Mesendoderm (in vitro differentiated cells): ENCODE measurements at regions not wholly inside any gene's neighbourhood (a gene's known extent, or its start where the extent isn't known, plus 50 kb on each side); places are given as distances from the start of the nearest gene placed in this dataset.
A peak's percentile ranks its signal among the peaks of the same experiment; 100 is the strongest.
"Not testable (repeated sequence)": the region's sequence is repeated elsewhere in the genome, so short reads cannot be mapped to it uniquely, and the experiment has no call there.

Source experiments
- DNase-seq: peaks from one replicate; pipeline ENCODE4 v3.0.0; 2013
- H2AK5ac ChIP-seq: 2 replicates; pipeline ENCODE4 v1.6.1; 2013; ENCODE audit warnings: low read length, inconsistent platforms
- H2BK120ac ChIP-seq: 2 replicates; pipeline ENCODE4 v1.6.1; 2013; ENCODE audit warnings: low read depth, mild to moderate bottlenecking, low read length, moderate library complexity, mixed read lengths
- H2BK15ac ChIP-seq: replicated peaks from 2 replicates; pipeline ENCODE4 v1.6.1; 2013; ENCODE audit warnings: low read depth, mild to moderate bottlenecking, moderate library complexity
- H2BK5ac ChIP-seq: 2 replicates; pipeline ENCODE4 v1.6.1; 2013; ENCODE audit warnings: low read length, inconsistent platforms
- H3K18ac ChIP-seq: 2 replicates; pipeline ENCODE4 v1.6.1; 2013; ENCODE audit warnings: mild to moderate bottlenecking, low read length, mixed read lengths
- H3K23ac ChIP-seq: one replicate; pipeline ENCODE4 v1.6.1; 2013; ENCODE audit warnings: low read length
- H3K27ac ChIP-seq: 2 replicates; pipeline ENCODE4 v1.5.1; 2013; ENCODE audit warnings: low read depth, mild to moderate bottlenecking, inconsistent platforms, low read length, moderate library complexity
- H3K27me3 ChIP-seq: 2 replicates; pipeline ENCODE4 v1.6.1; 2013; ENCODE audit warnings: low read length, control low read depth, mild to moderate bottlenecking, inconsistent platforms; ENCODE audit not compliant: insufficient read depth, poor library complexity
- H3K36me3 ChIP-seq: 2 replicates; pipeline ENCODE4 v1.6.1; 2013; ENCODE audit warnings: low read length, inconsistent platforms; ENCODE audit not compliant: control insufficient read depth, insufficient read depth
- H3K4ac ChIP-seq: one replicate; pipeline ENCODE4 v1.6.1; 2013; ENCODE audit warnings: low read depth, mild to moderate bottlenecking, low read length, moderate library complexity
- H3K4me1 ChIP-seq: 2 replicates; pipeline ENCODE4 v1.6.1; 2013; ENCODE audit warnings: low read depth, low read length, inconsistent platforms; ENCODE audit not compliant: control insufficient read depth
- H3K4me2 ChIP-seq: 2 replicates; pipeline ENCODE4 v1.6.1; 2013; ENCODE audit warnings: low read length
- H3K4me3 ChIP-seq: 2 replicates; pipeline ENCODE4 v1.5.1; 2013; ENCODE audit warnings: mild to moderate bottlenecking, low read length
- H3K56ac ChIP-seq: one replicate; pipeline ENCODE4 v1.6.1; 2013; ENCODE audit warnings: low read length
- H3K79me1 ChIP-seq: 2 replicates; pipeline ENCODE4 v1.6.1; 2013; ENCODE audit warnings: low read length, inconsistent platforms
- H3K79me2 ChIP-seq: 2 replicates; pipeline ENCODE4 v1.6.1; 2013; ENCODE audit warnings: mild to moderate bottlenecking, low read length; ENCODE audit not compliant: control insufficient read depth, insufficient read depth
- H3K9ac ChIP-seq: 2 replicates; pipeline ENCODE4 v1.6.1; 2013; ENCODE audit warnings: low read length, inconsistent platforms
- H4K5ac ChIP-seq: one replicate; pipeline ENCODE4 v1.6.1; 2013; ENCODE audit warnings: low read length
- H4K8ac ChIP-seq: one replicate; pipeline ENCODE4 v1.6.1; 2013; ENCODE audit warnings: low read depth, mild to moderate bottlenecking, control low read depth, low read length, moderate library complexity
- WGBS: extraction: QIAGEN DNeasy Blood & Tissue Kit; methylation state at CpG from one replicate; pipeline ENCODE4 v1.1.7; 2013; ENCODE audit warnings: low lambda C conversion rate, missing lambda C conversion rate; ENCODE audit not compliant: insufficient coverage; ENCODE audit errors: extremely low coverage; 5-methylcytosine and 5-hydroxymethylcytosine counted together

DNA sequence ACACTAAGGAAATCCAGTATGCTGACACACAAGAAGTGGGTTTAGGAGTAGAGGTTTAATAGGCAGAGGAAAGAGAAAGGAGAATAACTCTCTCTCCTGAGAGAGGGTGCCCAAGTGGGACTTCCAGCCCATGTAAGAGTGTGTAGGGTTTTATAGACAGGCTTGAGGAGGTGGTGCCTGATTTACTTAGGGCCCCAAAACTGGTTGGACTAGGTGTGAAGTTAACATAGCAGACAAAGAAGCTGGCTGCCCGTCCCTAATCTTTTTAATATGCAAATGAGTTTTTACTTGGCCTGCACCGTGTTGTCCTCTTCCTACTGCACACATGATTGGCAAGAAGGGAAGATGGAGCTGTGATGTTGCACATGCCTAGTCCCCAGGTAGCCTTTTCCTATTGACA is 752.5 kb upstream of the SLITRK5 start:
- Histone ChIP-seq H2BK15ac (no peak overlapping the region), H3K79me2 (no peaks in the 10 kb centered on the region), H2BK5ac (no peak overlapping the region), H3K4me1 (no peaks in the 10 kb centered on the region), H4K5ac (peak overlapping the region; percentile 27), H4K8ac (no peak overlapping the region), H3K36me3 (no peaks in the 10 kb centered on the region), H3K18ac (peak overlapping the region; percentile 32), H3K4me3 (no peak overlapping the region), H3K4me2 (no peak overlapping the region), H2BK120ac (peak overlapping the region; percentile 10), H3K27ac (no peak overlapping the region), H3K4ac (peak overlapping the region; percentile 68), H3K79me1 (no peaks in the 10 kb centered on the region), H3K27me3 (no peaks in the 10 kb centered on the region), H3K9ac (no peak overlapping the region), H2AK5ac (no peak overlapping the region), H3K56ac (no peak overlapping the region), H3K23ac (no peak overlapping the region)
- WGBS: no CpG with 5 or more reads among the region's 2 CpGs
- no peak for DNase-seq

DNA sequence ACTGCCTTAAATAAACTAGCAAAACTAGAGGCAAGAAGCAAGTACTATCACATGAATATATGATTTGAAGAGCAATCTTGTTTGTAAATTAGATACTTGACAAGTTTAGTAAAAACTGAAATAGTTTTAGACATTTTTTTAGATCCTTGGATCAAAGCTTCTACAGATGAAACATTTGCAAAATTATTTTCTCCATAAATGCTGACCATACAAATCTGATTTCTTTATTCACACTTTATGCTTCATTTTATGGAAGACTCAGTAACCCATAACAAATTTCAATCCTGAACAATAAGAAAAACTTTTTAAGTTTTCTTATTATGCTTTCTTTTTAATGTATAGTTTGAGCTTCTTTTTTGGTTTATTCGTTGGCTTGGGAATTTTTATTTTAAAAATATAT is 750.2 kb upstream of the SLITRK5 start:
- H3K79me2 ChIP-seq: no peaks in the 10 kb centered on the region
- no peaks in the 10 kb centered on the region for H3K79me1 ChIP-seq
- H3K56ac ChIP-seq: no peak overlapping the region
- no peak overlapping the region for H3K18ac ChIP-seq
- H3K4me1 ChIP-seq: no peaks in the 10 kb centered on the region
- no peak overlapping the region for H3K9ac ChIP-seq
- H3K4me2 ChIP-seq: no peak overlapping the region
- H4K5ac ChIP-seq: no peak overlapping the region
- H3K4me3 ChIP-seq: no peak overlapping the region
- H2AK5ac ChIP-seq: no peak overlapping the region
- H3K27me3 ChIP-seq: no peaks in the 10 kb centered on the region
- WGBS: no CpG with 5 or more reads among the region's 1 CpG
- no peaks in the 10 kb centered on the region for H3K36me3 ChIP-seq
- DNase-seq: no peak
- H2BK15ac ChIP-seq: no peak overlapping the region
- H4K8ac ChIP-seq: no peak overlapping the region
- no peak overlapping the region for H3K4ac ChIP-seq
- H3K23ac ChIP-seq: no peak overlapping the region
- H3K27ac ChIP-seq: no peak overlapping the region
- no peak overlapping the region for H2BK5ac ChIP-seq
- H2BK120ac ChIP-seq: no peak overlapping the region

DNA sequence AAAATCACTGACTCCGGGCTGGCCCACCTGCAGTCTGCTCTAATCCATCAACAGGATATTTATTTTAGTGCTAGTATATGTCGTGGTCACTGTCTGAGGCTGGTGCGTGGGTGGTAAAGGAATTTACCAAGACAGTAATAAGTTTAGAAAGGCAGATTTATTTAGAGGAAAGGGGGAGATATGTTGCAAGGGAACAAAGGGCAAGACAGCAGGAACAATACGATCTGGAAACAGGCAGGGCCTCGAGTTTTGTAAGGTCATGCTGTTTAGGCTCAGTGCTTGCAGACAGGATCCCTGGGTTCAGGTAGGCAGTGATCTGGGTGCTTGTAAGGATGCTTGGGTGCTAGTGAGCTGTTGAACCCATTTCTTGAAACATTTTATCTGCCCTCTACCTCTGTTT is 748.2 kb upstream of the SLITRK5 start:
- no CpG with 5 or more reads among the region's 5 CpGs for WGBS
- peak overlapping the region; percentile 99 for H3K4ac ChIP-seq
- no peaks in the 10 kb centered on the region for H3K36me3 ChIP-seq

DNA sequence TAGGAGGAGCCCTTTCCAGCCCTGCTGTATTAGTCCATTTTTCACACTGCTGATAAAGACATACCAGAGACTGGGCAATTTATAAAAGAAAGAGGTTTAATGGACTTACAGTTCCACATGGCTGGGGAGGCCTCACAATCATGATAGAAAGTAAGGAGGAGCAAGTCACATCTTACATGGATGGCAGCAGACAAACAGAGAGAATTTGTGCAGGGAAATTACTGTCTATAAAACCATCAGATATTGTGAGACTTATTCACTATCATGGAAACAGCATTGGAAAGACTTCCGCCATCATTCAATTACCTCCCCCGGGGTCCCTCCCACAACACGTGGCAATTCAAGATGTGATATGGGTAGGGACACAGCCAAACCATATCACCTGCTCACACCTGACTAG is 744.3 kb upstream of the SLITRK5 start:
- H4K5ac ChIP-seq, H3K4me1 ChIP-seq, H3K36me3 ChIP-seq, H4K8ac ChIP-seq, H2BK120ac ChIP-seq, H2BK15ac ChIP-seq, H3K18ac ChIP-seq, H3K56ac ChIP-seq, DNase-seq, H3K27ac ChIP-seq, H3K9ac ChIP-seq, H3K4me2 ChIP-seq, H3K79me2 ChIP-seq, H2BK5ac ChIP-seq, H3K79me1 ChIP-seq, H2AK5ac ChIP-seq, H3K27me3 ChIP-seq, H3K4ac ChIP-seq, H3K23ac ChIP-seq, H3K4me3 ChIP-seq: not testable (repeated sequence)
- no CpG with 5 or more reads among the region's 3 CpGs for WGBS

More for the DNA sequence above, 748.2 kb upstream of the SLITRK5 start:
- Histone ChIP-seq H2BK15ac (no peak overlapping the region), H3K79me1 (no peaks in the 10 kb centered on the region), H3K56ac (peak overlapping the region; percentile 66), H2BK120ac (peak overlapping the region; percentile 90), H3K4me2 (no peak overlapping the region), H4K8ac (no peak overlapping the region), H3K23ac (no peak overlapping the region), H2AK5ac (no peak overlapping the region), H3K18ac (peak overlapping the region; percentile 71), H3K27ac (no peak overlapping the region), H4K5ac (peak overlapping the region; percentile 89), H3K4me3 (no peak overlapping the region), H3K9ac (no peak overlapping the region), H3K4me1 (no peaks in the 10 kb centered on the region), H2BK5ac (peak overlapping the region; percentile 77), H3K79me2 (no peaks in the 10 kb centered on the region), H3K27me3 (no peaks in the 10 kb centered on the region)
- no peak for DNase-seq

DNA sequence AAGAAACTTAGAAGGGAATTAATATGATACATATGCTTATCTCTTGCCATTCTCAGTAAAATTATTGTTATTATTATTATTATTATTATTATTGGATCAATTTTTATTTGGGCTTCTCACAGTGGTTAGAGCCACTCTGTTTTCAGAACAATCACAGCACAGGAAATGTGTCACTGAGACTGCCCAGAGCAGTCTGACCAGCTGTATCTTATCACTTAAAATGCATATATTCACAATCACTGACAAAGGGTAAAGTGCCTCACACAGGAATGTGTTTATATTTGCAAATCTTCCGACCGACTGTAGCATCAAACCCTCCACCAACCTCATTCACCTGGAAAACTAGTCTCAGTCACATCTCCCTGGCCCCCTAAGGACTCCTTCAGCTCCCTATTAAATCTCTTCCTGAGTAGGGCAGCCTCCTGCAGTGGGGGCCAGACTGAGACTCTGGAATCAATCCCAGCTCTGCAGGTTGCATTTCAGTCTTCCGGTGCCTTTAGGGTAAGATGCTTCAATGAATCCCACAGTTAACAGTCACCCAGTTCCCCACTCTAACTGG is 738.3 kb upstream of the SLITRK5 start:
- H3K79me2 ChIP-seq: no peaks in the 10 kb centered on the region
- H3K9ac ChIP-seq: no peak overlapping the region
- H3K36me3 ChIP-seq: no peaks in the 10 kb centered on the region
- H3K79me1 ChIP-seq: no peaks in the 10 kb centered on the region
- H3K4me3 ChIP-seq: no peak overlapping the region
- no peak overlapping the region for H3K27ac ChIP-seq
- no peak overlapping the region for H3K4ac ChIP-seq
- H2BK15ac ChIP-seq: no peak overlapping the region
- H3K4me1 ChIP-seq: no peaks in the 10 kb centered on the region
- peak; percentile 99 for DNase-seq
- H3K18ac ChIP-seq: no peak overlapping the region
- no peak overlapping the region for H3K56ac ChIP-seq
- H2BK5ac ChIP-seq: no peak overlapping the region
- H2BK120ac ChIP-seq: no peak overlapping the region
- H3K27me3 ChIP-seq: no peaks in the 10 kb centered on the region
- no peak overlapping the region for H3K4me2 ChIP-seq
- H3K23ac ChIP-seq: no peak overlapping the region
- WGBS: no CpG with 5 or more reads among the region's 3 CpGs
- no peak overlapping the region for H4K5ac ChIP-seq
- no peak overlapping the region for H4K8ac ChIP-seq
- no peak overlapping the region for H2AK5ac ChIP-seq

DNA sequence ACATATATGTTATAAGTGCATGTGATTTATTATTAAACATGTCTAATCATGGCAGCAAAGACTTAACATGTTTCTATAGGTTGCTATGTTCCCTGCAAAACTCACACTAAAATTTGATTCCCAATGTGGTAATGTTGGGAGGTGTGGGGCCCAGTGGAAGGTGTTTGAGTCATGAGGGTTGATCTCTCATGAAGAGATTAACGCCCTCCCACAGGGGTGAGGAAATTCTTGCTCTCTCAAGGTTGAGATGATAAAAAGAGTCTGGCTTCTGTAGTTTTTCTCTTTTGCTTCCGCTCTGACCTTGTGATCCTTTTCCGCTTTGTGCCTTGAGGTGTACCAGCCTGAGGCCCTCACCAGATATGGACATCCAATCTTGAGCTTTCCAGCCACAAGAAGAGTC is 737.5 kb upstream of the SLITRK5 start:
- Histone ChIP-seq H3K79me2 (no peaks in the 10 kb centered on the region), H2AK5ac (no peak overlapping the region), H3K27ac (peak overlapping the region; percentile 92), H3K18ac (peak overlapping the region; percentile 60), H3K4ac (peak overlapping the region; percentile 55), H3K56ac (peak overlapping the region; percentile 74), H3K9ac (no peak overlapping the region), H3K79me1 (no peaks in the 10 kb centered on the region), H2BK5ac (peak overlapping the region; percentile 97), H4K5ac (no peak overlapping the region), H2BK120ac (no peak overlapping the region), H3K4me3 (no peak overlapping the region), H3K4me1 (no peaks in the 10 kb centered on the region), H2BK15ac (no peak overlapping the region), H3K4me2 (no peak overlapping the region), H3K27me3 (no peaks in the 10 kb centered on the region), H3K23ac (no peak overlapping the region), H4K8ac (no peak overlapping the region), H3K36me3 (no peaks in the 10 kb centered on the region)
- WGBS: no CpG with 5 or more reads among the region's 3 CpGs
- peak; percentile 97 for DNase-seq
